ENCODE measurements at regions not wholly inside any gene's neighbourhood (a gene's known extent, or its start where the extent isn't known, plus 50 kb on each side); places are given as distances from the start of the nearest gene placed in this dataset.

DNA sequence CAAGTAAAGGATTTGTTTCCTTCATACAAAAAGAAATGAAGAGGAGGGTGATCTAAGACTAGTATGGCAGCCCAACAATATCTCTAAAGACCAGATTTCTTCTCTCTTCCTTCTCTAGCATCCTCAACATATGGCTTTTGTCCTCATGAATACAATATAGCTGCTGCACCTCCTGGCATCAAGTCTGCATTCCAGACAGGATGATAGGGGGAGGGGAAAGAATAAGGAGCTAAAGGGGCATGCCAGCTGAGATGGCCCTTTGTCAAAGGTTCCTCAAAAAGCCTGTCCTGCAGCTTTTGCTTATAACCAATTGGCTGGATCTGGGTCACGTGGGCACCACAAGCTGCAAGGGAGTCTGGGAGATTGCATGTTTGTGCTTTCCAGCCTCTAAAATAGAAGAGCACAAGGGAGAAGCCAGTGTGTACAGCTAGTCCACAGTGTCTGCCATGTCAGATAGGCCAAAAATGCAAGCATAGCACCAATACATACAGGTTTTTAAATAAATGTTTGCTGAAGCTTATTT, 132.6 kb downstream of the BCOR start:
- H3K36me3 ChIP-seq (ENCODE audit: insufficient read depth) = no peaks in the 10 kb centered on the region
- H3K27me3 ChIP-seq (ENCODE audit: insufficient read depth, low read depth) = no peaks in the 10 kb centered on the region
- no peaks in the 10 kb centered on the region for H3K4me1 ChIP-seq (ENCODE audit: low read depth, poor library complexity, severe bottlenecking)
- no peak overlapping the region for H3K4me3 ChIP-seq (IDR thresholded peaks at IDR 0.05; ENCODE audit: insufficient read depth, low read depth, low read length)
- H3K27ac ChIP-seq = no peak overlapping the region
- H4K20me1 ChIP-seq (ENCODE audit: insufficient read depth) = no peaks in the 10 kb centered on the region
- H3K9ac ChIP-seq = no peak overlapping the region
- TF ChIP-seq, protein P1, sequence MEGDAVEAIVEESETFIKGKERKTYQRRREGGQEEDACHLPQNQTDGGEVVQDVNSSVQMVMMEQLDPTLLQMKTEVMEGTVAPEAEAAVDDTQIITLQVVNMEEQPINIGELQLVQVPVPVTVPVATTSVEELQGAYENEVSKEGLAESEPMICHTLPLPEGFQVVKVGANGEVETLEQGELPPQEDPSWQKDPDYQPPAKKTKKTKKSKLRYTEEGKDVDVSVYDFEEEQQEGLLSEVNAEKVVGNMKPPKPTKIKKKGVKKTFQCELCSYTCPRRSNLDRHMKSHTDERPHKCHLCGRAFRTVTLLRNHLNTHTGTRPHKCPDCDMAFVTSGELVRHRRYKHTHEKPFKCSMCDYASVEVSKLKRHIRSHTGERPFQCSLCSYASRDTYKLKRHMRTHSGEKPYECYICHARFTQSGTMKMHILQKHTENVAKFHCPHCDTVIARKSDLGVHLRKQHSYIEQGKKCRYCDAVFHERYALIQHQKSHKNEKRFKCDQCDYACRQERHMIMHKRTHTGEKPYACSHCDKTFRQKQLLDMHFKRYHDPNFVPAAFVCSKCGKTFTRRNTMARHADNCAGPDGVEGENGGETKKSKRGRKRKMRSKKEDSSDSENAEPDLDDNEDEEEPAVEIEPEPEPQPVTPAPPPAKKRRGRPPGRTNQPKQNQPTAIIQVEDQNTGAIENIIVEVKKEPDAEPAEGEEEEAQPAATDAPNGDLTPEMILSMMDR (conservative IDR thresholded peaks at IDR 0.05; ENCODE audit: low read depth, low read length) = no peak
- no peak overlapping the region for H3K4me2 ChIP-seq
- H3K79me2 ChIP-seq (ENCODE audit: insufficient read depth, low read depth) = no peaks in the 10 kb centered on the region
- no peak overlapping the region for H2AFZ ChIP-seq (ENCODE audit: low read depth)

GRCh38 chrX:39966176-39966575, 131.6 kb downstream of the BCOR start:
- Histone ChIP-seq H3K4me2 (no peak overlapping the region), H3K79me2 (ENCODE audit: insufficient read depth, low read depth) (no peaks in the 10 kb centered on the region)

DNA sequence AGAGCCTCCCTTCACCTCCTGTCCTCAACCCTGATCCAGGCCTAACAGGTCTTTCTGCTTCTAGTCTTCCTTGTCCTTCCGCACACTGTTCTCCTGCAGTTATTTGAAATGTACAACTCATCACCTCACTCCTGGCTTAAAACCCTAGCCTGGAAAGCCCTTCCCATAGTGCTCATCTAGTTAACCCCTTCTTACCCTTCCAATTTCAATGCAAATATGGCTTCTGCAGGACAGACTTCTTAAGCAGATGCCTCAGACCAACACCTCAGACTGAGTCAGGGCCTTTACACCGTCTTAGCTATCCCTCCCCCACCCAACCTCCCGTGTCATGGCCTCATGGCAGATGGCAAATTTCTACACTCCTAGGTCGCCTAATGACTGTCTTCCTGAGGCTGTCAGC, 130.4 kb downstream of the BCOR start:
- TF ChIP-seq, protein P1 (conservative IDR thresholded peaks at IDR 0.05; ENCODE audit: low read depth, low read length) = no peak
- no peak overlapping the region for H3K9ac ChIP-seq
- no peaks in the 10 kb centered on the region for H3K36me3 ChIP-seq (ENCODE audit: insufficient read depth)

More at GRCh38 chrX:39966176-39966575, 131.6 kb downstream of the BCOR start:
- no peak overlapping the region for H2AFZ ChIP-seq (ENCODE audit: low read depth)
- H3K4me3 ChIP-seq (IDR thresholded peaks at IDR 0.05; ENCODE audit: insufficient read depth, low read depth, low read length) = no peak overlapping the region
- no peaks in the 10 kb centered on the region for H3K36me3 ChIP-seq (ENCODE audit: insufficient read depth)
- H3K4me1 ChIP-seq (ENCODE audit: low read depth, poor library complexity, severe bottlenecking) = no peaks in the 10 kb centered on the region
- TF ChIP-seq, protein P1 (conservative IDR thresholded peaks at IDR 0.05; ENCODE audit: low read depth, low read length) = no peak
- H3K27ac ChIP-seq = no peak overlapping the region
- H4K20me1 ChIP-seq (ENCODE audit: insufficient read depth) = no peaks in the 10 kb centered on the region
- H3K9ac ChIP-seq = no peak overlapping the region
- no peaks in the 10 kb centered on the region for H3K27me3 ChIP-seq (ENCODE audit: insufficient read depth, low read depth)

DNA sequence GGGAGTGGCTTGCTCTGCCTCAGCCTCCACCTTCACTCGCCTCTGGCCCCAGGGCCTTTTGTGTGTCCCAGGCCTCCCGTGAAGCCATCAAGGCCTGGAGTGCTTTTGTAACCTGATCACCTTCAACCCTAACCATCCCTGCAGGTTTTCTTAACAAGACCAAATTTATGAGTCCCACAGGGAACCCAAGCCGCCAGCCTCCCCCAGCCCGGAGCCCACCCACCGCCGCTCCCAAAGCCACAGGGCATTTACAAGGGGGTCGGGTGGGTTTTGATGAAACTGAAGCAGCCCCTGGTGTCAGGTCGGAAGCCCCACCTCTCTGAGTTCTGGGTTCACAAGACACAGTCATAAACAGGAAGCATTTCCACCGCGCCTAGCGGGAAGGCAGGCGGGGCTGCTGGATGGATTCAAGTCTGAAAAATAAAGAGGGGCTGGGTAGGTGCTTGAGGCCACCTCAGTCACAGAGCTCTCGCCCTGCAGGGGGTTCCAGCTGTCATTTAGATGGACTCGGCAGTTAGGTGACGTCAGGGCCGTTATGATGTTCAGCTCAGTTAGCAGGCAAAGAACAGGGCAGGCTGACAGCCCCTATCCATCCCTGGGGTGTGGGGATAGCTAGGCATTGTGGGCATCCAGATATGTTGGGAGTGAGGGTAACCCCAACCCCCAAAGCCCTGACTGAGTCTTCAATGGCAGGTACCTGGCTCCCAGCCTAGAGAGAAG, 128.5 kb downstream of the BCOR start:
- H3K9ac ChIP-seq = no peak overlapping the region
- no peaks in the 10 kb centered on the region for H3K4me1 ChIP-seq (ENCODE audit: low read depth, poor library complexity, severe bottlenecking)
- H3K4me2 ChIP-seq = no peak overlapping the region
- no peaks in the 10 kb centered on the region for H3K36me3 ChIP-seq (ENCODE audit: insufficient read depth)
- no peak overlapping the region for H3K4me3 ChIP-seq (IDR thresholded peaks at IDR 0.05; ENCODE audit: insufficient read depth, low read depth, low read length)
- H4K20me1 ChIP-seq (ENCODE audit: insufficient read depth) = no peaks in the 10 kb centered on the region
- no peak overlapping the region for H3K27ac ChIP-seq
- no peaks in the 10 kb centered on the region for H3K27me3 ChIP-seq (ENCODE audit: insufficient read depth, low read depth)
- no peak overlapping the region for H2AFZ ChIP-seq (ENCODE audit: low read depth)
- TF ChIP-seq, protein P1 (conservative IDR thresholded peaks at IDR 0.05; ENCODE audit: low read depth, low read length) = no peak
- no peaks in the 10 kb centered on the region for H3K79me2 ChIP-seq (ENCODE audit: insufficient read depth, low read depth)

More for the DNA sequence above, 130.4 kb downstream of the BCOR start:
- Histone ChIP-seq H3K79me2 (ENCODE audit: insufficient read depth, low read depth) (no peaks in the 10 kb centered on the region), H3K4me3 (IDR thresholded peaks at IDR 0.05; ENCODE audit: insufficient read depth, low read depth, low read length) (no peak overlapping the region), H4K20me1 (ENCODE audit: insufficient read depth) (no peaks in the 10 kb centered on the region), H3K27ac (no peak overlapping the region), H3K4me2 (no peak overlapping the region), H2AFZ (ENCODE audit: low read depth) (no peak overlapping the region), H3K4me1 (ENCODE audit: low read depth, poor library complexity, severe bottlenecking) (no peaks in the 10 kb centered on the region), H3K27me3 (ENCODE audit: insufficient read depth, low read depth) (no peaks in the 10 kb centered on the region)
